Neural cell (in vitro differentiated cells): ENCODE measurements at regions not wholly inside any gene's neighbourhood (a gene's known extent, or its start where the extent isn't known, plus 50 kb on each side); places are given as distances from the start of the nearest gene placed in this dataset.

Source experiments
- H2AFZ ChIP-seq: fragments of 200-600, 300-800 bp; sonication (generic), shearing (Covaris generic); 2 replicates; pipeline ENCODE4 v1.6.0; 2014; ENCODE audit warnings: low read depth, mild to moderate bottlenecking, antibody characterized with exemption, low read length, moderate library complexity
- H3F3A ChIP-seq: fragments of 200-600 bp; shearing (Covaris generic); 2 replicates; pipeline ENCODE4 v1.6.1; 2016; ENCODE audit warnings: mild to moderate bottlenecking, moderate library complexity, mixed read lengths, antibody characterized with exemption, low read length; ENCODE audit not compliant: insufficient read depth, poor library complexity, severe bottlenecking
- H3K27ac ChIP-seq: fragments of 200-600, 300-800 bp; sonication (generic), shearing (Covaris generic); 2 replicates; pipeline ENCODE4 v1.5.1; 2014; ENCODE audit warnings: mild to moderate bottlenecking, low read length, moderate library complexity
- H3K27me3 ChIP-seq: fragments of 300-800, 200-600 bp; sonication (generic), shearing (Covaris generic); 2 replicates; pipeline ENCODE4 v1.6.0; 2014; ENCODE audit warnings: mild to moderate bottlenecking, low read depth, low read length, moderate library complexity; ENCODE audit not compliant: insufficient read depth
- H3K36me3 ChIP-seq: fragments of 300-800, 200-600 bp; sonication (generic), shearing (Covaris generic); 2 replicates; pipeline ENCODE4 v1.5.1; 2014; ENCODE audit warnings: mild to moderate bottlenecking, antibody characterized with exemption, low read length, moderate library complexity; ENCODE audit not compliant: insufficient read depth
- H3K4me2 ChIP-seq: fragments of 300-800, 200-600 bp; sonication (generic), shearing (Covaris generic); 2 replicates; pipeline ENCODE4 v1.6.0; 2014; ENCODE audit warnings: mild to moderate bottlenecking, low read length
- H3K4me3 ChIP-seq: fragments of 300-800, 200-600 bp; sonication (generic), shearing (Covaris generic); 2 replicates; pipeline ENCODE4 v1.5.1; 2014; ENCODE audit warnings: mild to moderate bottlenecking, low read length, moderate library complexity
- H3K79me2 ChIP-seq: fragments of 200-600 bp; shearing (Covaris generic); replicated peaks from 2 replicates; pipeline ENCODE4 v1.6.0; 2014; ENCODE audit warnings: mild to moderate bottlenecking, low read length, moderate library complexity; ENCODE audit not compliant: insufficient read depth
- H3K9ac ChIP-seq: fragments of 300-800, 200-600 bp; sonication (generic), shearing (Covaris generic); 2 replicates; pipeline ENCODE4 v1.6.1; 2016; ENCODE audit warnings: mild to moderate bottlenecking, low read length, mixed read lengths
- H3K9me2 ChIP-seq: fragments of 200-600 bp; shearing (Covaris generic); 2 replicates; pipeline ENCODE4 v1.6.1; 2016; ENCODE audit warnings: mild to moderate bottlenecking, low read length, mixed read lengths; ENCODE audit not compliant: insufficient read depth
- H3K9me3 ChIP-seq: fragments of 200-600, 300-800 bp; sonication (generic), shearing (Covaris generic); 2 replicates; pipeline ENCODE4 v1.6.1; 2016; ENCODE audit warnings: mild to moderate bottlenecking, mixed run types, low read length, moderate library complexity, mixed read lengths
- H4K20me1 ChIP-seq: fragments of 200-600 bp; shearing (Covaris generic); 2 replicates; pipeline ENCODE4 v1.6.1; 2016; ENCODE audit warnings: mild to moderate bottlenecking, mixed run types; ENCODE audit not compliant: insufficient read depth
- CTCF ChIP-seq: fragments of 450-650 bp; IDR thresholded peaks from 2 replicates; pipeline ENCODE4 v1.5.1; 2014; ENCODE audit warnings: antibody characterized with exemption, mild to moderate bottlenecking, moderate library complexity; ENCODE audit not compliant: poor library complexity, severe bottlenecking
- EP300 ChIP-seq: fragments of 450-650 bp; conservative IDR thresholded peaks from 2 replicates; pipeline ENCODE4 v1.6.1; 2014; ENCODE audit warnings: antibody characterized with exemption, mild to moderate bottlenecking, moderate library complexity; ENCODE audit not compliant: poor library complexity, severe bottlenecking
- EZH2 ChIP-seq: fragments of 200-600, 300-800 bp; shearing (Covaris generic), sonication (generic); IDR thresholded peaks from 2 replicates; pipeline ENCODE4 v1.6.1; 2014; ENCODE audit warnings: antibody characterized with exemption, low read length, borderline replicate concordance, mild to moderate bottlenecking; ENCODE audit not compliant: insufficient read depth, poor library complexity, severe bottlenecking
- MXI1 ChIP-seq: fragments of 450-650 bp; conservative IDR thresholded peaks from 2 replicates; pipeline ENCODE4 v1.6.1; 2014; ENCODE audit warnings: antibody characterized with exemption, mild to moderate bottlenecking; ENCODE audit not compliant: poor library complexity, severe bottlenecking
- POLR2AphosphoS5 ChIP-seq: IDR thresholded peaks from 2 replicates; pipeline ENCODE4 v1.6.1; 2012
- RAD21 ChIP-seq: fragments of 450-650 bp; conservative IDR thresholded peaks from 2 replicates; pipeline ENCODE4 v1.6.1; 2014; ENCODE audit warnings: antibody characterized with exemption, mild to moderate bottlenecking, moderate library complexity
- REST ChIP-seq: IDR thresholded peaks from 2 replicates; pipeline ENCODE4 v1.6.1; 2012; ENCODE audit warnings: borderline replicate concordance
- SMC3 ChIP-seq: fragments of 450-650 bp; conservative IDR thresholded peaks from 2 replicates; pipeline ENCODE4 v1.6.1; 2014; ENCODE audit warnings: antibody characterized with exemption, mild to moderate bottlenecking, moderate library complexity; ENCODE audit not compliant: poor library complexity
- TAF1 ChIP-seq: IDR thresholded peaks from 2 replicates; pipeline ENCODE4 v1.6.1; 2012; ENCODE audit warnings: low read depth

- TF ChIP-seq REST (no peak), EZH2 (no peak), MXI1 (no peak), CTCF (no peak), RAD21 (no peak), POLR2AphosphoS5 (no peak), SMC3 (no peak), EP300 (no peak), TAF1 (no peak)
- Histone ChIP-seq H4K20me1 (no peaks in the 10 kb centered on the region), H3K9me3 (no peaks in the 10 kb centered on the region), H3K9me2 (no peaks in the 10 kb centered on the region), H3K4me2 (no peak overlapping the region), H3K27me3 (no peaks in the 10 kb centered on the region), H3K36me3 (no peaks in the 10 kb centered on the region), H3K9ac (no peak overlapping the region), H3K79me2 (no peaks in the 10 kb centered on the region), H3F3A (no peaks in the 10 kb centered on the region), H2AFZ (no peak overlapping the region), H3K4me3 (no peak overlapping the region), H3K27ac (no peak overlapping the region)
Observed at GRCh38 chr15:66650433-66650832, 51.6 kb upstream of the SMAD6 start.

- Histone ChIP-seq H3K27ac (no peak overlapping the region), H3K4me2 (no peak overlapping the region), H3K9ac (no peak overlapping the region), H3K36me3 (no peaks in the 10 kb centered on the region), H3K79me2 (no peaks in the 10 kb centered on the region), H3K9me2 (no peaks in the 10 kb centered on the region), H2AFZ (no peak overlapping the region), H4K20me1 (no peaks in the 10 kb centered on the region), H3K9me3 (no peaks in the 10 kb centered on the region), H3K4me3 (no peak overlapping the region), H3K27me3 (no peaks in the 10 kb centered on the region), H3F3A (no peaks in the 10 kb centered on the region)
- TF ChIP-seq REST: no peak
- no peak for TF ChIP-seq EP300
- no peak for TF ChIP-seq RAD21
- no peak for TF ChIP-seq MXI1
- TF ChIP-seq EZH2: no peak
- no peak for TF ChIP-seq CTCF
- TF ChIP-seq TAF1: no peak
- no peak for TF ChIP-seq SMC3
- TF ChIP-seq POLR2AphosphoS5: no peak
Observed at GRCh38 chr15:66651198-66651597, 50.8 kb upstream of the SMAD6 start.
